ENCODE measurements at regions not wholly inside any gene's neighbourhood (a gene's known extent, or its start where the extent isn't known, plus 50 kb on each side); places are given as distances from the start of the nearest gene placed in this dataset.
A peak's percentile ranks its signal among the peaks of the same experiment; 100 is the strongest.

GRCh38 chr7:106793015-106793975 lies 71.8 kb upstream of the PIK3CG start:
- Histone ChIP-seq H3K4me1 (no peaks in the 10 kb centered on the region), H3K27me3 (no peaks in the 10 kb centered on the region), H3K27ac (no peak overlapping the region), H3K36me3 (no peaks in the 10 kb centered on the region), H3K9me3 (peaks cover 0 to 9% (median 0%) of the 10 kb centered on the region in 4 donors), H3K4me3 (no peak overlapping the region)
- TF ChIP-seq, protein P1, sequence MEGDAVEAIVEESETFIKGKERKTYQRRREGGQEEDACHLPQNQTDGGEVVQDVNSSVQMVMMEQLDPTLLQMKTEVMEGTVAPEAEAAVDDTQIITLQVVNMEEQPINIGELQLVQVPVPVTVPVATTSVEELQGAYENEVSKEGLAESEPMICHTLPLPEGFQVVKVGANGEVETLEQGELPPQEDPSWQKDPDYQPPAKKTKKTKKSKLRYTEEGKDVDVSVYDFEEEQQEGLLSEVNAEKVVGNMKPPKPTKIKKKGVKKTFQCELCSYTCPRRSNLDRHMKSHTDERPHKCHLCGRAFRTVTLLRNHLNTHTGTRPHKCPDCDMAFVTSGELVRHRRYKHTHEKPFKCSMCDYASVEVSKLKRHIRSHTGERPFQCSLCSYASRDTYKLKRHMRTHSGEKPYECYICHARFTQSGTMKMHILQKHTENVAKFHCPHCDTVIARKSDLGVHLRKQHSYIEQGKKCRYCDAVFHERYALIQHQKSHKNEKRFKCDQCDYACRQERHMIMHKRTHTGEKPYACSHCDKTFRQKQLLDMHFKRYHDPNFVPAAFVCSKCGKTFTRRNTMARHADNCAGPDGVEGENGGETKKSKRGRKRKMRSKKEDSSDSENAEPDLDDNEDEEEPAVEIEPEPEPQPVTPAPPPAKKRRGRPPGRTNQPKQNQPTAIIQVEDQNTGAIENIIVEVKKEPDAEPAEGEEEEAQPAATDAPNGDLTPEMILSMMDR (IDR thresholded peaks at IDR 0.05), result peak; percentile 25 to 55 (median 43)
- TF ChIP-seq POLR2A (IDR thresholded peaks at IDR 0.05) (no peak), EP300 (IDR thresholded peaks at IDR 0.05) (no peak)
- 54 to 56% methylated on average over 7 of the region's 7 CpGs for WGBS, 2 donors
- DNase-seq (ENCODE audit: low spot score in 2 of 2), result no peak

DNA sequence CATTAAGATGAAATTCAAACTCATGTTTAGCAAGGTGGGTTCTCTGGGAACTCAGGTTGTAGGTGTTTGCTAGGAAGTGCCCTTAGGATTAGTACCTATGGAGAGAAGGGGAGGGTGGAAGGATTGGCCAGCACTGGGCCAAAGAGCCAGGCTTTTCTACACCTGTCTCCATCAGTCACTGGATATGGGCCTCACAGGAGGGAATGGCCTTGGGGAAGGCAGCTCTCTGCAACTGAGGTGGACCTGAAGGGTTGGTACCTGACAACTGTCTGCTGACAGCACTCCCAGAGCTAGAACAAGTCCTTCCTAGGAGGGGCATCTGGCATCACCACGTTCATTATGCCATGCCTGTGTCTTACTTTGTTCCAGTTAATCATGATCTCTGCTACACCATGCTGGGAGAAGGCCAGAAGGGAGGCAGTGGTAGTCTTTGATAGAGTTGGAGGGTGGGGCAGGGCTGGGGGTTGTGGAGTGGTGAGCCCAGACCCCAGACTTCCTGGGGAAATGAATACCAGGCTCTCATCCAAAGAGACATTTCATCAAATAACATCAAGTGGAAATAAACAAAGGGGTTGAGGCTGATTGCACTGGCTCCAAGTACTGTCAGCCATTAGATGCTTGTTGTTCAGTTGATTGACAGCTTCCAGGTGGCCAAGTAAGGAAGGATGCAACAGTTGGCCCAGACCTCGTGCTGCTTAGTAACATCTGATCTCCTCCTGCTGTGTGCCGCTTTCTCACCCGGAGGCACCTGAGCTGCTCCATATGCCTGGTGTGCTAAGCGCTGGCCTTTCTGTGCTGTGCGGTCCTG lies 70.6 kb upstream of the PIK3CG start:
- DNase-seq (ENCODE audit: low spot score in 2 of 2), result no peak
- Histone ChIP-seq H3K4me1 (no peaks in the 10 kb centered on the region), H3K36me3 (no peaks in the 10 kb centered on the region), H3K27me3 (no peaks in the 10 kb centered on the region), H3K27ac (no peak overlapping the region), H3K9me3 (peaks cover 0 to 10% (median 0%) of the 10 kb centered on the region in 4 donors), H3K4me3 (no peak overlapping the region)
- TF ChIP-seq EP300 (IDR thresholded peaks at IDR 0.05) (no peak), POLR2A (IDR thresholded peaks at IDR 0.05) (no peak)
- TF ChIP-seq, protein P1 (IDR thresholded peaks at IDR 0.05), result no peak
- 66 to 71% methylated on average over 6 of the region's 6 CpGs for WGBS, 2 donors

- no peaks in the 10 kb centered on the region for H3K27me3 ChIP-seq
- no peaks in the 10 kb centered on the region for H3K36me3 ChIP-seq
- TF ChIP-seq POLR2A (IDR thresholded peaks at IDR 0.05) (no peak), EP300 (IDR thresholded peaks at IDR 0.05) (no peak)
- 76 to 88% methylated on average over 6 of the region's 6 CpGs for WGBS, 2 donors
- peaks cover 0 to 10% (median 0%) of the 10 kb centered on the region in 4 donors for H3K9me3 ChIP-seq
- H3K27ac ChIP-seq, result no peak overlapping the region
- H3K4me1 ChIP-seq, result no peaks in the 10 kb centered on the region
- H3K4me3 ChIP-seq, result no peak overlapping the region
- no peak for DNase-seq (ENCODE audit: low spot score in 2 of 2)
Measured at GRCh38 chr7:106795084-106795876, 69.8 kb upstream of the PIK3CG start.

DNA sequence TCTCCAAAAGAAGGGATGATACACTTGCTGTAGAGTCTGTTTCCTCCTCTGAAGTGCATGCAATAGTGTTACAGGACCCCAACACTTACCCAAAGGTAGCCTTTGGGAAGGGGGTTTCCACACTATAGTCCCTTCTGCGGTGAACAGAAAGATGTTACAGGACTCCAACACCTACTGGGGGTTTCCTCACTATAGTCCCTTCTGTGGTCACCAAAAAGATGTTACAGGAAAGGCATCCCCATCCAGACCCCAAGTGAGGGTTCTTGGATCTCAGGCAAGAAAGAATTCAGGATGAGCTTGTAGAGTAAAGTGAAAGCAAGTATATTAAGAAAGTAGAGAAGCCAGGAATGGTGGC lies 69.2 kb upstream of the PIK3CG start:
- H3K27ac ChIP-seq, result no peak overlapping the region

More for the DNA sequence above, 69.2 kb upstream of the PIK3CG start:
- no peaks in the 10 kb centered on the region for H3K36me3 ChIP-seq
- no peak overlapping the region for H3K4me3 ChIP-seq
- no peaks in the 10 kb centered on the region for H3K4me1 ChIP-seq
- DNase-seq (ENCODE audit: low spot score in 2 of 2), result no peak
- TF ChIP-seq POLR2A (IDR thresholded peaks at IDR 0.05), result no peak
- TF ChIP-seq EP300 (IDR thresholded peaks at IDR 0.05), result no peak
- TF ChIP-seq, protein P1 (IDR thresholded peaks at IDR 0.05), result no peak
- WGBS, 2 donors, result 0 to 45% methylated on average over 1 of the region's 1 CpG
- no peaks in the 10 kb centered on the region for H3K27me3 ChIP-seq
- H3K9me3 ChIP-seq, result peaks cover 0 to 10% (median 0%) of the 10 kb centered on the region in 4 donors

All from tibial nerve (tissue), 4 donors.